Neuronal stem cell (in vitro differentiated cells): ENCODE measurements at regions not wholly inside any gene's neighbourhood (a gene's known extent, or its start where the extent isn't known, plus 50 kb on each side); places are given as distances from the start of the nearest gene placed in this dataset.

Experiments used
- DNase-seq: peaks from one replicate; pipeline ENCODE4 v3.0.0-alpha.2; 2013; ENCODE audit warnings: low spot score
- H2AFZ ChIP-seq: one replicate; pipeline ENCODE4 v1.6.1; 2013; ENCODE audit warnings: mild to moderate bottlenecking, low read length, inconsistent platforms
- H2AK5ac ChIP-seq: 2 replicates; pipeline ENCODE4 v1.6.1; 2013; ENCODE audit warnings: low read depth, mild to moderate bottlenecking, inconsistent platforms, low read length, moderate library complexity, mixed read lengths
- H2BK120ac ChIP-seq: 2 replicates; pipeline ENCODE4 v1.6.1; 2013; ENCODE audit warnings: low read depth, mild to moderate bottlenecking, inconsistent platforms, low read length, moderate library complexity, mixed read lengths
- H2BK12ac ChIP-seq: one replicate; pipeline ENCODE4 v1.6.1; 2013; ENCODE audit warnings: low read length, inconsistent platforms
- H2BK15ac ChIP-seq: 2 replicates; pipeline ENCODE4 v1.6.1; 2013; ENCODE audit warnings: mild to moderate bottlenecking, low read length, inconsistent platforms, mixed read lengths
- H2BK5ac ChIP-seq: one replicate; pipeline ENCODE4 v1.6.1; 2013; ENCODE audit warnings: inconsistent platforms, mild to moderate bottlenecking, low read length, moderate library complexity
- H3K14ac ChIP-seq: one replicate; pipeline ENCODE4 v1.6.1; 2013; ENCODE audit warnings: low read length, inconsistent platforms
- H3K18ac ChIP-seq: 2 replicates; pipeline ENCODE4 v1.6.1; 2013; ENCODE audit warnings: low read length, inconsistent platforms
- H3K23ac ChIP-seq: 2 replicates; pipeline ENCODE4 v1.6.1; 2013; ENCODE audit warnings: low read depth, mild to moderate bottlenecking, mixed read lengths, low read length, inconsistent platforms; ENCODE audit not compliant: poor library complexity
- H3K27ac ChIP-seq: replicated peaks from 3 replicates; pipeline ENCODE4 v1.5.1; 2013; ENCODE audit warnings: low read length, inconsistent platforms
- H3K27me3 ChIP-seq, 3 experiments: 2 replicates each; pipeline ENCODE4 v1.6.1; 2013; ENCODE audit warnings: low read length in 3 of 3, mild to moderate bottlenecking in 2 of 3, inconsistent platforms in 1 of 3, low read depth in 1 of 3, mixed read lengths in 1 of 3, moderate library complexity in 1 of 3; ENCODE audit not compliant: control insufficient read depth in 3 of 3, insufficient read depth in 3 of 3
- H3K36me3 ChIP-seq, 2 donors: replicated peaks in 1 of 2; 2 replicates each; pipeline ENCODE4 v1.6.1; 2013; ENCODE audit warnings: low read length in 2 of 2; ENCODE audit not compliant: control insufficient read depth in 2 of 2, insufficient read depth in 2 of 2
- H3K4ac ChIP-seq: 2 replicates; pipeline ENCODE4 v1.6.1; 2013; ENCODE audit warnings: inconsistent platforms, mild to moderate bottlenecking, low read length, moderate library complexity
- H3K4me1 ChIP-seq, 2 donors: 1 replicate in 1 of 2; 2 replicates in 1 of 2; pipeline ENCODE4 v1.6.1; 2013; ENCODE audit warnings: low read length in 2 of 2, low read depth in 1 of 2; ENCODE audit not compliant: control insufficient read depth in 2 of 2, insufficient read depth in 1 of 2
- H3K4me2 ChIP-seq: one replicate; pipeline ENCODE4 v1.6.1; 2013; ENCODE audit warnings: mild to moderate bottlenecking, low read length, inconsistent platforms; ENCODE audit not compliant: insufficient read depth, poor library complexity, severe bottlenecking
- H3K4me3 ChIP-seq, 2 donors: 2 replicates each; pipeline ENCODE4 v1.5.1; 2013; ENCODE audit warnings: low read length in 2 of 2, mild to moderate bottlenecking in 2 of 2, inconsistent platforms in 1 of 2, moderate library complexity in 1 of 2
- H3K79me1 ChIP-seq: one replicate; pipeline ENCODE4 v1.6.1; 2013; ENCODE audit warnings: low read depth, mild to moderate bottlenecking, inconsistent platforms, low read length, moderate library complexity
- H3K9ac ChIP-seq: one replicate; pipeline ENCODE4 v1.6.1; 2013; ENCODE audit warnings: mild to moderate bottlenecking, low read depth, low read length, inconsistent platforms; ENCODE audit not compliant: poor library complexity
- H3K9me3 ChIP-seq, 2 donors: replicated peaks in 1 of 2; 2 replicates each; pipeline versions ENCODE3 to v1.6.1; 2013; ENCODE audit warnings: low read length in 2 of 2, mild to moderate bottlenecking in 2 of 2, inconsistent platforms in 1 of 2, low read depth in 1 of 2, mixed read lengths in 1 of 2, moderate library complexity in 1 of 2; ENCODE audit not compliant: control insufficient read depth in 2 of 2, insufficient read depth in 1 of 2
- H4K8ac ChIP-seq: one replicate; pipeline ENCODE4 v1.6.1; 2013; ENCODE audit warnings: low read depth, mild to moderate bottlenecking, inconsistent platforms, low read length, moderate library complexity
- H4K91ac ChIP-seq: one replicate; pipeline ENCODE4 v1.6.1; 2013; ENCODE audit warnings: low read length, low read depth, mild to moderate bottlenecking, inconsistent platforms; ENCODE audit not compliant: poor library complexity
- WGBS, 2 donors: extraction: QIAGEN DNeasy Blood & Tissue Kit; methylation state at CpG; one replicate each; pipeline ENCODE4 v1.1.7; 2013; ENCODE audit warnings: missing lambda C conversion rate in 2 of 2, mixed read lengths in 1 of 2; ENCODE audit not compliant: insufficient read length in 2 of 2, insufficient replicate concordance in 1 of 2; ENCODE audit errors: extremely low coverage in 2 of 2; 5-methylcytosine and 5-hydroxymethylcytosine counted together

- no peak overlapping the region for H2AFZ ChIP-seq
- peaks cover 0 to 7% of the 10 kb centered on the region in 2 donors for H3K9me3 ChIP-seq
- no peak overlapping the region for H3K4me2 ChIP-seq
- peak overlapping the region; percentile 1 for H2AK5ac ChIP-seq
- H3K9ac ChIP-seq: no peak overlapping the region
- H4K8ac ChIP-seq: no peak overlapping the region
- peak overlapping the region; percentile 52 for H2BK120ac ChIP-seq
- H3K4ac ChIP-seq: no peak overlapping the region
- H2BK12ac ChIP-seq: peak overlapping the region; percentile 88
- peak overlapping the region; percentile 91 for H2BK5ac ChIP-seq
- DNase-seq: no peak
- H3K4me3 ChIP-seq: no peak overlapping the region
- no peaks in the 10 kb centered on the region for H3K79me1 ChIP-seq
- H4K91ac ChIP-seq: no peak overlapping the region
- no peak overlapping the region for H3K23ac ChIP-seq
- no CpG with 5 or more reads among the region's 19 CpGs for WGBS, 2 donors
- H2BK15ac ChIP-seq: peak overlapping the region; percentile 42
- H3K27me3 ChIP-seq: peaks cover 0 to 6% (median 0%) of the 10 kb centered on the region in 3 experiments
- H3K27ac ChIP-seq: peak overlapping the region; percentile 42
- no peaks in the 10 kb centered on the region for H3K36me3 ChIP-seq
- peaks cover 10 to 16% of the 10 kb centered on the region in 2 donors for H3K4me1 ChIP-seq
- H3K14ac ChIP-seq: no peak overlapping the region
- peak overlapping the region; percentile 89 for H3K18ac ChIP-seq
These were observed 306.7 kb downstream of the NFIB start for GRCh38 chr9:14007190-14007769.

DNA sequence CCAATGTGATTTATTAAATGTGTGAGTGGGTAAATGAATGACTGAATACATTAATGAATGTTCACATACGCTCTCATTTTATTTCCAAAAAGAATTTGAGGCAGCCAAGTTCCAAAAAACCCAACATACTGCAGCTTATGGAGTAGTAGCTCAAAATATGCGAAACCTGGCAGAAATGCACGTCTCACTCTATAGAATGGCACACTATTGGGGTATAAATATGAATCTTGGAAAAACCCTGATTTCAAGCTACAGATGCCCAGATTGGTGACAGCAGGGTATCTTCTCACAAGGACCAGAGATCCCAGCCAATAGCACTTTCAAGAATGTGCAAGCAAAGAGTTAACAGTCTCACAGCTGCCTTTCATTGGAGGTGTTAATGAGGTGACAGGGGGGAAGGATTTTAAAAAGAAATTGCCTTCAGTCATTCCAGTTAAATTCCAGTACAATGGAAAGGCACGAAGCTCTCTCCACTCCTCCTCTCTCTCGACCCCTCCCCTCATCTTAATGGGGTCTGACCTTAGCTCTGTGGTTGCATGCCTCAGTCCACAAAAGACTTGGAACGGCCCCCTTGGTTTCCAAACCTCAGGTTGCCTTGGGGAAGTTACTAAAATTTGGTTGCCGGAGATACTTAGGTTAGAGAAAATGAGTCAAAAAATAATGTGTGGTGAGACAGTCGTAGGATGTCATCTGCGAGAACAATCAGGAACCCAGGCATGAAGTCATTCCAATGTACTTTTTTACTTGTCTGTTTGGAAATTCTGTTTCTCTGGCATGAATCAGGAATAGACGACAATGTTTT, 307.4 kb downstream of the NFIB start:
- H3K27ac ChIP-seq: peak overlapping the region; percentile 47
- H3K4me2 ChIP-seq: no peak overlapping the region
- H2BK120ac ChIP-seq: no peak overlapping the region
- H3K9me3 ChIP-seq: peaks cover 0 to 7% of the 10 kb centered on the region in 2 donors
- no peak overlapping the region for H2BK5ac ChIP-seq
- H2AFZ ChIP-seq: peak overlapping the region; percentile 4
- DNase-seq: peak; percentile 42
- no peak overlapping the region for H3K14ac ChIP-seq
- H3K27me3 ChIP-seq: peaks cover 0 to 6% (median 0%) of the 10 kb centered on the region in 3 experiments
- no peak overlapping the region for H2BK12ac ChIP-seq
- no peak overlapping the region for H3K4ac ChIP-seq
- no peak overlapping the region for H2AK5ac ChIP-seq
- H3K4me1 ChIP-seq: peaks cover 10 to 16% of the 10 kb centered on the region in 2 donors
- no peaks in the 10 kb centered on the region for H3K79me1 ChIP-seq
- H3K9ac ChIP-seq: no peak overlapping the region
- no peak overlapping the region for H2BK15ac ChIP-seq
- no peak overlapping the region for H4K91ac ChIP-seq
- no peak overlapping the region for H3K4me3 ChIP-seq
- no peak overlapping the region for H3K18ac ChIP-seq
- no peaks in the 10 kb centered on the region for H3K36me3 ChIP-seq
- H3K23ac ChIP-seq: no peak overlapping the region
- no peak overlapping the region for H4K8ac ChIP-seq
- WGBS, 2 donors: no CpG with 5 or more reads among the region's 10 CpGs

GRCh38 chr9:14004110-14004509, 309.8 kb downstream of the NFIB start:
- H3K4me3 ChIP-seq: no peak overlapping the region
- H3K4me2 ChIP-seq: no peak overlapping the region
- no peak overlapping the region for H2AK5ac ChIP-seq
- H2BK120ac ChIP-seq: no peak overlapping the region
- H3K27ac ChIP-seq: no peak overlapping the region
- DNase-seq: no peak
- H3K18ac ChIP-seq: no peak overlapping the region
- H3K27me3 ChIP-seq: peaks cover 0 to 6% (median 0%) of the 10 kb centered on the region in 3 experiments
- peaks cover 0 to 7% of the 10 kb centered on the region in 2 donors for H3K9me3 ChIP-seq
- no peak overlapping the region for H3K23ac ChIP-seq
- H3K9ac ChIP-seq: no peak overlapping the region
- no peak overlapping the region for H4K8ac ChIP-seq
- H3K79me1 ChIP-seq: no peaks in the 10 kb centered on the region
- H2BK15ac ChIP-seq: no peak overlapping the region
- H4K91ac ChIP-seq: no peak overlapping the region
- no peak overlapping the region for H2AFZ ChIP-seq
- H2BK5ac ChIP-seq: no peak overlapping the region
- no peak overlapping the region for H3K4ac ChIP-seq
- no peak overlapping the region for H3K14ac ChIP-seq
- WGBS, 2 donors: no CpG with 5 or more reads among the region's 1 CpG
- H3K4me1 ChIP-seq: peaks cover 10 to 16% of the 10 kb centered on the region in 2 donors
- H3K36me3 ChIP-seq: no peaks in the 10 kb centered on the region
- H2BK12ac ChIP-seq: no peak overlapping the region

DNA sequence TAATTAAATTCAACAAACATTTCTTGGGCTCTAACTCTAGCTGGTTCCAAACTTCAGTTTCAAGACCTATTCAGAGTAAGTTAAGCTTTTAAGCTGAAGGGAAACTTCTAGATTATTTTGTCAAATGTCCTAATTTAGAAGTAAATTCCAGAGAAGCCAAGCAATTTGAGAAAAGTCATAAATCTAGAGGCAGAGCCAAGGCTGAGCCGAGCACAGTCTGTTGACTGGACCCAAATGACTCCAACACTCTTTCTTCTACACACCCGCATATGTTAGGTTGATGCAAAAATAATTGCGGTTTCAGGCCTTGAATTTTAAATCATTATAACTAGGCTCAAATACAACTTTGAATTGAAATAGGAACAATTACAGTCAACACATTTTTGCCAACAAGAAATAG, 319.7 kb downstream of the NFIB start:
- no peak overlapping the region for H2AK5ac ChIP-seq
- no peak overlapping the region for H2BK120ac ChIP-seq
- no peak overlapping the region for H3K23ac ChIP-seq
- no peak overlapping the region for H2BK5ac ChIP-seq
- no peaks in the 10 kb centered on the region for H3K36me3 ChIP-seq
- H3K4ac ChIP-seq: no peak overlapping the region
- H2BK12ac ChIP-seq: no peak overlapping the region
- H2AFZ ChIP-seq: no peak overlapping the region
- H3K4me1 ChIP-seq: peaks cover 2 to 3% of the 10 kb centered on the region in 2 donors
- no peak overlapping the region for H3K18ac ChIP-seq
- H4K8ac ChIP-seq: no peak overlapping the region
- H3K79me1 ChIP-seq: no peaks in the 10 kb centered on the region
- no peak for DNase-seq
- H3K14ac ChIP-seq: no peak overlapping the region
- no peak overlapping the region for H3K9ac ChIP-seq
- WGBS, 2 donors: no CpG with 5 or more reads among the region's 3 CpGs
- H3K9me3 ChIP-seq: peaks cover 0 to 3% of the 10 kb centered on the region in 2 donors
- H3K27me3 ChIP-seq: no peaks in the 10 kb centered on the region
- no peak overlapping the region for H3K4me2 ChIP-seq
- no peak overlapping the region for H2BK15ac ChIP-seq
- H4K91ac ChIP-seq: no peak overlapping the region
- no peak overlapping the region for H3K27ac ChIP-seq
- no peak overlapping the region for H3K4me3 ChIP-seq
